OCI-LY7 (cell line): ENCODE measurements at regions not wholly inside any gene's neighbourhood (a gene's known extent, or its start where the extent isn't known, plus 50 kb on each side); places are given as distances from the start of the nearest gene placed in this dataset.

Experiments used
- CTCF ChIP-seq: fragments of 200-600 bp; sonication (generic); conservative IDR thresholded peaks from 2 replicates; pipeline ENCODE4 v1.5.1; 2014; ENCODE audit warnings: mild to moderate bottlenecking, antibody characterized with exemption, low read length, moderate library complexity, mixed read lengths
- EZH2phosphoT487 ChIP-seq: fragments of 200-600 bp; sonication (generic); IDR thresholded peaks from 2 replicates; pipeline ENCODE4 v1.6.1; 2018; ENCODE audit warnings: low read depth, borderline replicate concordance, mild to moderate bottlenecking, mixed run types, antibody characterized with exemption, low read length, moderate library complexity, mixed read lengths

GRCh38 chr5:42005561-42006153 is 80.6 kb downstream of the FBXO4 start:
- TF ChIP-seq EZH2phosphoT487 (no peak), CTCF (peak; percentile 87)
